ENCODE measurements at regions not wholly inside any gene's neighbourhood (a gene's known extent, or its start where the extent isn't known, plus 50 kb on each side); places are given as distances from the start of the nearest gene placed in this dataset.

DNA sequence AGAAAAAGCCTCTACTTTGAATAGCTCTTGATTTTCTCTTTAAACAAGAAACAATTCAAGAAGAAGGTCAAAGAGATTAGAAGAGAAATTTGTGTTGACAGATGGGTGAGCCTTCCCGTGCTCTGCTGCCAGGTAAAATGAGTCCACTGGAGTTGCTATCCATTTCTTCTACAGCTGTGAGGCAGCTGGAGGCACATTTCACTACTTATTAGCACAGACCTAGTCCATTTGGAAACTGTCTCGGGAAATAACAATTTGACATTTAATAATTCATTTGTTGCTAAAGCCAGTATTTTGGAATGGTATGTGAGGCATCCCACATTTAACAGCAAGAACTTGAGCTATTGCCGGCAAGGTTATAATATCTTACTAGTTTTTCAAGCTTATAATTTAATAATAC lies 396.8 kb upstream of the GRIA3 start:
- DNase-seq, result no peak
- Histone ChIP-seq H3F3A (ENCODE audit: insufficient read depth, low read length) (no peaks in the 10 kb centered on the region), H3K9me2 (replicated peaks; ENCODE audit: insufficient read depth, low read length) (no peaks in the 10 kb centered on the region), H3K27ac (ENCODE audit: low read length) (no peak overlapping the region), H3K4me1 (ENCODE audit: low read length) (no peaks in the 10 kb centered on the region), H3K9me3 (replicated peaks; ENCODE audit: insufficient read depth, low read length) (no peaks in the 10 kb centered on the region), H3K4me3 (ENCODE audit: low read length) (no peak overlapping the region), H3K27me3 (replicated peaks; ENCODE audit: insufficient read depth, low read length) (no peaks in the 10 kb centered on the region), H3K9ac (ENCODE audit: low read length) (no peak overlapping the region), H2AFZ (ENCODE audit: low read length) (no peak overlapping the region), H3K4me2 (ENCODE audit: low read depth, low read length) (no peak overlapping the region), H4K20me1 (ENCODE audit: insufficient read depth, low read length) (no peaks in the 10 kb centered on the region), H3K79me2 (ENCODE audit: low read length) (no peaks in the 10 kb centered on the region), H3K36me3 (replicated peaks; ENCODE audit: insufficient read depth, low read length) (no peaks in the 10 kb centered on the region)
- TF ChIP-seq EZH2phosphoT487 (IDR thresholded peaks at IDR 0.05; ENCODE audit: low read length) (no peak), EZH2 (optimal IDR thresholded peaks at IDR 0.05; ENCODE audit: low read depth, low read length) (no peak)
- TF ChIP-seq, protein P1, sequence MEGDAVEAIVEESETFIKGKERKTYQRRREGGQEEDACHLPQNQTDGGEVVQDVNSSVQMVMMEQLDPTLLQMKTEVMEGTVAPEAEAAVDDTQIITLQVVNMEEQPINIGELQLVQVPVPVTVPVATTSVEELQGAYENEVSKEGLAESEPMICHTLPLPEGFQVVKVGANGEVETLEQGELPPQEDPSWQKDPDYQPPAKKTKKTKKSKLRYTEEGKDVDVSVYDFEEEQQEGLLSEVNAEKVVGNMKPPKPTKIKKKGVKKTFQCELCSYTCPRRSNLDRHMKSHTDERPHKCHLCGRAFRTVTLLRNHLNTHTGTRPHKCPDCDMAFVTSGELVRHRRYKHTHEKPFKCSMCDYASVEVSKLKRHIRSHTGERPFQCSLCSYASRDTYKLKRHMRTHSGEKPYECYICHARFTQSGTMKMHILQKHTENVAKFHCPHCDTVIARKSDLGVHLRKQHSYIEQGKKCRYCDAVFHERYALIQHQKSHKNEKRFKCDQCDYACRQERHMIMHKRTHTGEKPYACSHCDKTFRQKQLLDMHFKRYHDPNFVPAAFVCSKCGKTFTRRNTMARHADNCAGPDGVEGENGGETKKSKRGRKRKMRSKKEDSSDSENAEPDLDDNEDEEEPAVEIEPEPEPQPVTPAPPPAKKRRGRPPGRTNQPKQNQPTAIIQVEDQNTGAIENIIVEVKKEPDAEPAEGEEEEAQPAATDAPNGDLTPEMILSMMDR (IDR thresholded peaks at IDR 0.05; ENCODE audit: low read length), result no peak

- H3K27ac ChIP-seq (ENCODE audit: low read length), result no peak overlapping the region
- no peaks in the 10 kb centered on the region for H3K36me3 ChIP-seq (replicated peaks; ENCODE audit: insufficient read depth, low read length)
- no peaks in the 10 kb centered on the region for H3F3A ChIP-seq (ENCODE audit: insufficient read depth, low read length)
- no peaks in the 10 kb centered on the region for H3K4me1 ChIP-seq (ENCODE audit: low read length)
- no peaks in the 10 kb centered on the region for H3K9me2 ChIP-seq (replicated peaks; ENCODE audit: insufficient read depth, low read length)
- H3K4me3 ChIP-seq (ENCODE audit: low read length), result no peak overlapping the region
- no peak overlapping the region for H2AFZ ChIP-seq (ENCODE audit: low read length)
- DNase-seq, result no peak
- no peaks in the 10 kb centered on the region for H3K27me3 ChIP-seq (replicated peaks; ENCODE audit: insufficient read depth, low read length)
- no peak overlapping the region for H3K4me2 ChIP-seq (ENCODE audit: low read depth, low read length)
- H3K9ac ChIP-seq (ENCODE audit: low read length), result no peak overlapping the region
- no peaks in the 10 kb centered on the region for H3K79me2 ChIP-seq (ENCODE audit: low read length)
- no peak for TF ChIP-seq EZH2phosphoT487 (IDR thresholded peaks at IDR 0.05; ENCODE audit: low read length)
- TF ChIP-seq, protein P1 (IDR thresholded peaks at IDR 0.05; ENCODE audit: low read length), result no peak
- no peak for TF ChIP-seq EZH2 (optimal IDR thresholded peaks at IDR 0.05; ENCODE audit: low read depth, low read length)
- no peaks in the 10 kb centered on the region for H3K9me3 ChIP-seq (replicated peaks; ENCODE audit: insufficient read depth, low read length)
- H4K20me1 ChIP-seq (ENCODE audit: insufficient read depth, low read length), result no peaks in the 10 kb centered on the region
Observed at GRCh38 chrX:122788216-122788615, 395.9 kb upstream of the GRIA3 start.

DNA sequence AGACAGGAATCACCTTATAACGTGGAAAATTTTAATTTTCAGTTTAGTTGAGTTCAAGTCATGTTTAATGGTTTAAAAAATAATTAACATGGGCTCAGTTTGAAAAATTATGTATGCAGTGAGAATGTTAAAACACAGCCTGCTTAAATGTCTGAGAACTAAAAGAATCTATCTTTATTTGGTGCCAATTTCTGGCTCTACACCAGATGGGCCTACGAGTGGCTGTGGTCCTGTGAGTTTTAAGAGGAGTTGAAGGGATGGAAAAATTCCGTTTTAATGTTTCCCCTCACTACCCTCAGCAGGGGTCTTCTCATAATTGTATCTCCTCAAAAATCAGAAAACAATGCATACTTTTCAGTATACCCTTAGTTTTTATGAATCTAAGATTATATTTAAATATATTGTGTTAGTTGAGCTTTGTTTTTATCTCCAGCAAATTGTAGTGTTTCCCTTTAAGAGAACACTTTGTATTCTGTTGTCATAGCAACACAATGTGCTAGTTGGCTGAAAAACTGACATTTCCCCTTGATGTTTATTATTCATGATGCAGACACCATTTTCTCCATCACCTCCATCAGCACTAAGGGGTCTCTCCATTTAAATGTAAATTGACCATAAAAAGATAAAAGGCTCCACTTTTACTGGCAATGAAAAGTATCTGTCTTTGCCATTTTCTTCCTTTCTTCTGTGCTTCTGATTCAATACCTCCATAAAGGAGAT lies 393.5 kb upstream of the GRIA3 start:
- H3K4me1 ChIP-seq (ENCODE audit: low read length), result no peaks in the 10 kb centered on the region
- H3K36me3 ChIP-seq (replicated peaks; ENCODE audit: insufficient read depth, low read length), result no peaks in the 10 kb centered on the region
- no peak for DNase-seq
- no peak overlapping the region for H2AFZ ChIP-seq (ENCODE audit: low read length)
- H3K27ac ChIP-seq (ENCODE audit: low read length), result no peak overlapping the region
- H3K4me3 ChIP-seq (ENCODE audit: low read length), result no peak overlapping the region
- H3K79me2 ChIP-seq (ENCODE audit: low read length), result no peaks in the 10 kb centered on the region
- H3K9me2 ChIP-seq (replicated peaks; ENCODE audit: insufficient read depth, low read length), result no peaks in the 10 kb centered on the region
- TF ChIP-seq EZH2phosphoT487 (IDR thresholded peaks at IDR 0.05; ENCODE audit: low read length) (no peak), EZH2 (optimal IDR thresholded peaks at IDR 0.05; ENCODE audit: low read depth, low read length) (no peak)
- TF ChIP-seq, protein P1 (IDR thresholded peaks at IDR 0.05; ENCODE audit: low read length), result no peak
- H4K20me1 ChIP-seq (ENCODE audit: insufficient read depth, low read length), result no peaks in the 10 kb centered on the region
- no peak overlapping the region for H3K4me2 ChIP-seq (ENCODE audit: low read depth, low read length)
- no peak overlapping the region for H3K9ac ChIP-seq (ENCODE audit: low read length)
- H3F3A ChIP-seq (ENCODE audit: insufficient read depth, low read length), result no peaks in the 10 kb centered on the region
- H3K9me3 ChIP-seq (replicated peaks; ENCODE audit: insufficient read depth, low read length), result no peaks in the 10 kb centered on the region
- no peaks in the 10 kb centered on the region for H3K27me3 ChIP-seq (replicated peaks; ENCODE audit: insufficient read depth, low read length)
